ENCODE measurements at regions not wholly inside any gene's neighbourhood (a gene's known extent, or its start where the extent isn't known, plus 50 kb on each side); places are given as distances from the start of the nearest gene placed in this dataset.
A peak's percentile ranks its signal among the peaks of the same experiment; 100 is the strongest.

DNA sequence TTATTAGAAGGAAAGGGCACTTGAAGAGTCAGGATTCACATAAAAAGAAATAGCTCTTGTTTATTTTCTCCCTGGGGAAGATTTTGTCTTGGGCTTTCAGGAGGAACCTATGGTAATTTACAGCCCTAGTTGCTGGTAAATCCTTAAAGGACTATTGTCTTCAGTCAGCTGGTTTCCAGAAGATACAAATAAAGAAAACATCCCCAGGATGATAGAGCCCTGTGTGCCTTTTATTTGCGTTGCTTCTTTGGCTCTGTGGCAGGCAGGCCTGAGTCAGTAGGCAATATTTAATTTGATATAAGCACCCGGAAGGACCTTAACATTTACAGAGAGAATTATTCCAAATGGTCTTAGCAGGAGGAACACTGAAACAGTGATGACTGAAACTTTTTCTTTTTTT, 131.0 kb upstream of the SLC34A2 start:
- H3K4me3 ChIP-seq (ENCODE audit: low read depth, low read length) = no peak overlapping the region
- TF ChIP-seq, protein P1, sequence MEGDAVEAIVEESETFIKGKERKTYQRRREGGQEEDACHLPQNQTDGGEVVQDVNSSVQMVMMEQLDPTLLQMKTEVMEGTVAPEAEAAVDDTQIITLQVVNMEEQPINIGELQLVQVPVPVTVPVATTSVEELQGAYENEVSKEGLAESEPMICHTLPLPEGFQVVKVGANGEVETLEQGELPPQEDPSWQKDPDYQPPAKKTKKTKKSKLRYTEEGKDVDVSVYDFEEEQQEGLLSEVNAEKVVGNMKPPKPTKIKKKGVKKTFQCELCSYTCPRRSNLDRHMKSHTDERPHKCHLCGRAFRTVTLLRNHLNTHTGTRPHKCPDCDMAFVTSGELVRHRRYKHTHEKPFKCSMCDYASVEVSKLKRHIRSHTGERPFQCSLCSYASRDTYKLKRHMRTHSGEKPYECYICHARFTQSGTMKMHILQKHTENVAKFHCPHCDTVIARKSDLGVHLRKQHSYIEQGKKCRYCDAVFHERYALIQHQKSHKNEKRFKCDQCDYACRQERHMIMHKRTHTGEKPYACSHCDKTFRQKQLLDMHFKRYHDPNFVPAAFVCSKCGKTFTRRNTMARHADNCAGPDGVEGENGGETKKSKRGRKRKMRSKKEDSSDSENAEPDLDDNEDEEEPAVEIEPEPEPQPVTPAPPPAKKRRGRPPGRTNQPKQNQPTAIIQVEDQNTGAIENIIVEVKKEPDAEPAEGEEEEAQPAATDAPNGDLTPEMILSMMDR (conservative IDR thresholded peaks at IDR 0.05; ENCODE audit: low read depth, low read length) = no peak
- no peak for DNase-seq (ENCODE audit: low read depth)

DNA sequence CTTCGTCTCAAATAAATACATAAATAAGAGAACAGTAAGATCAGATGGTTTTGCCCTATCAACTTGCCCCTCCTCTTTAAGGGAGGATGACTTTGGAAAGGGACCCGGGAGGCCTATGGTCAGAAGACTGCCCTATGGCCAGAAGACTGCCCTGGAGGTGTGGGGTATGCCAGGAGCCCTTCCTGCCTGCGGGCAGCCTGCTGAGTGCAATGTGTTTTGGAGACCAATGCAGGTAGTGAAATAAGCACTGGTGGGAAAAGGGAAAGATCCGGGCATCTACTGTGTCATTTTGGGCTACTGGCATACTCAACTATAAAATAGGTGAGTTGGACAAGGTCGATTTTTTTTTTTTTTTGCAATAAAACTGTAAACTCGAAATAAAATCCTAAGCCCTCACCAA, 129.8 kb upstream of the SLC34A2 start:
- TF ChIP-seq, protein P1 (conservative IDR thresholded peaks at IDR 0.05; ENCODE audit: low read depth, low read length) = no peak
- H3K4me3 ChIP-seq (ENCODE audit: low read depth, low read length) = no peak overlapping the region
- no peak for DNase-seq (ENCODE audit: low read depth)

DNA sequence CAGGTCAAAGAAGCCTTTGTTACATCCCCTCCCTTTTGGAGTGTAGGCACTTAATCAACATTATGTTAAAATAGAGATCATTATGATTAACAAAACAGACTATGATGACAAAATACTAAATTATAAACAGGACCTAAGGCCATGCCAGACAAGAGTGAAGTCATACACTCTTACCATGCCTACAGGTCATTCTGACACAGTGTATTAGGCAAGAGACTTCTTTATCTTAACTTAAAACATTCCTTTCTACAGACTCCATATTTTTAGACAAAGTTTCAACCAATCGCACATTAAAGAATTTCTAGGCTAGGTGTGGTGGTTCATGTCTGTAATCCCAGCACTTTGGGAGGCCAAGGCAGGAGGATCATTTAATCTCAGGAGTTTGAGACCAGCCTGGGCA, 128.6 kb upstream of the SLC34A2 start:
- DNase-seq (ENCODE audit: low read depth) = no peak
- no peak overlapping the region for H3K4me3 ChIP-seq (ENCODE audit: low read depth, low read length)
- TF ChIP-seq, protein P1 (conservative IDR thresholded peaks at IDR 0.05; ENCODE audit: low read depth, low read length) = no peak

DNA sequence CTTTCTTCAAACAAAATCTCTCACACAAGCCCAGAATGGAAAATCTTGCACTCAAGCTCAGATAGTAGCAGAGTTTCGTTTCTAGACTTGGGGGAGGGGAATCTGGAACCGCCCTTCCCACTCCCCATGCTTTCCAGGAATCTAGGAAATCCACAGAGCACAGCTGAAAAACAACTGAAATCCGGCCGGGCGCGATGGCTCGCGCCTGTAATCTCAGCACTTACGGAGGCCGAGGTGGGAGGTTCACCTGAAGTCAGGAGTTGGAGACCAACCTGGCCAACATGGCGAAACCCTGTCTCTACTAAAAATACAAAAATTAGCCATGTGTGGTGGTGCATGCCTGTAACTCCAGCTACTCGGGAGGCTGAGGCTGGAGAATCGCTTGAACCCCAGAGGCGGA, 127.3 kb upstream of the SLC34A2 start:
- TF ChIP-seq, protein P1 (conservative IDR thresholded peaks at IDR 0.05; ENCODE audit: low read depth, low read length) = no peak
- H3K4me3 ChIP-seq (ENCODE audit: low read depth, low read length) = no peak overlapping the region
- no peak for DNase-seq (ENCODE audit: low read depth)

DNA sequence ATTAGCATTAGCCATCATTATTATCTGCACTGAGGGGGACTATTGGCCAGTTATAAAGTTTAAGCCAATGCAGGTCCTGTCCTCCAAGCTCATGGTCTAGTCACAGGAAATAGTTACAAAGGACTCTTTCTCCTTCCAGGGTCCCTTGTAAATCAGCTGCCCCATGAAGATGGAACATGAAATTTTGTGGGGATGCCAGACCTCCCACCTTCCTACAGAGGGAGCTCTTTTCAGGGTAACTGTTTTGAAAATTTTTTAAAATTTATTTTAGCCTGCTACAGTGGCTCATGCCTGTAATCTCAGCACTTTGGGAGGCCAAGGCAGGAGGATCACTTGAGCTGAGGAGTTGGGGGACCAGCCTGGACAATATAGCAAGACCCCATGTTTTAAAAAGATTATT, 124.4 kb upstream of the SLC34A2 start:
- no peak overlapping the region for H3K4me3 ChIP-seq (ENCODE audit: low read depth, low read length)
- no peak for DNase-seq (ENCODE audit: low read depth)
- TF ChIP-seq, protein P1 (conservative IDR thresholded peaks at IDR 0.05; ENCODE audit: low read depth, low read length) = peak; percentile 62

DNA sequence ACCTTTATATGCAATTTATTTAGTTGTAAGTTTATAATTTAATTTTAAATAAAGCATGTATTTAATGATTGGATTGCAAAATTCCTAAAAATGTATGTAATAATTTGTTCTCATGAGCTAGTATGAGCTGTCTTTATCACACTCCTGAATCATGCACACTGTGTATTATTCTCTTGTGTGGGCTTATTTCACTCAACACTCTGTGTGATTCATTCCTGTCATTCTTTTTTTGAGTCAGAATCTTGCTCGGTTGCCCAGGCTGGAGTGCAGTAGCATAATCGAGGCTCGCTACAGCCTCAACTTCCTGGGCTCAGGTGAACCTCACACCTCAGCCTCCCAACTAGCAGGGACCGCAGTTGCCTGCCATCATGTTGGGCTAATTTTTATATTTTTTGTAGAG, 123.1 kb upstream of the SLC34A2 start:
- no peak overlapping the region for H3K4me3 ChIP-seq (ENCODE audit: low read depth, low read length)
- no peak for DNase-seq (ENCODE audit: low read depth)
- TF ChIP-seq, protein P1 (conservative IDR thresholded peaks at IDR 0.05; ENCODE audit: low read depth, low read length) = no peak

DNA sequence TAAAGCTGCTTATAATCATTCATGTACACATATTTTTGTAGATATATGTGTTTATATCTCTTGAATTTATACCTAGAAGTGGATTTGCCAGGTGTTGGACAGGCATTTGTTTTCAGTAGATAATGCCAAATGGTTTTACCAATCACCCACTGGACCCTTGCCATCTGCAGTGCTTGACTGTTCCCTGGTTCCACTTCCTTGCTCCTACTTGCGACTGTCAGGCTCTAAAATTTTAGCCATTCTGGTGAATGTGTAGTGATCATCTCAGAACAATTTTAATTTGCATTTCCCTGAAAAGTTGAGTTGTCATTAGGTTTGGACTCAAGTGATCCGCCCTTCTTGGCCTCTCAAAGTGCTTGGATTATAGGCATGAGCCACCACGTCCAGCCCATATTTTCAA, 122.4 kb upstream of the SLC34A2 start:
- TF ChIP-seq, protein P1 (conservative IDR thresholded peaks at IDR 0.05; ENCODE audit: low read depth, low read length) = no peak
- DNase-seq (ENCODE audit: low read depth) = no peak
- H3K4me3 ChIP-seq (ENCODE audit: low read depth, low read length) = no peak overlapping the region

Data from choroid plexus epithelial cell (primary cell).